ENCODE measurements at regions not wholly inside any gene's neighbourhood (a gene's known extent, or its start where the extent isn't known, plus 50 kb on each side); places are given as distances from the start of the nearest gene placed in this dataset.

DNA sequence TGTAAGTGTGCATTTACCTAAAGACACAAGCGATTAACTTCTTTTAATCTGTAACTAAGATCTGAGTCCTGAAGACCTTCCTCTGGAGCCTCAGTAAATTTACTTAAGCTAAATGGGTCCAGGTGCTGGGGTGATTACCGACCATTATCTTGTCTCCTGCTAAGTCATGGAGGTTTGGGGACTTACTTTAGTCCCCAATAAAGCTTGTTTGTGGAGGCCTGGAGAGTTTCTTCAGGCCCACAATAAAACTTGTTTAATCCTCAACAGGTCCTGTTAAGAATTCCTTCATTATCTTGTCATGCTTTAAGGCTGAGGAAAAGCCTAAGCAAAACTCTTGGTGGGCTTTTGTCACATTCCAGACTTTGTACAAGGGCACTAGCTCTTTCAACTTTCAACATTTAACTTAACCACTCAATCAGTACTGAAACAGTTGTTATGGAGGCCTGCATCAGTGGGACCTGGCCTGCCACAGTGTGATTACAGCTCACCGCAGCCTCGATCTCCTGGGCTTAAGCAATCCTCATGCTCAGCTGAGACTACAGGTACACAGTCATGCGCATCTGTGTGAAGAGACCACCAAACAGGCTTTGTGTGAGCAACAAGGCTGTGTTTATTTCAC is 84.0 kb downstream of the FMO4 start:
- ChIA-PET CTCF (ENCODE audit: partially characterized antibody) (interaction anchor here (0.5 to 2.3 kb wide), 7 partner anchors 8 to 152 kb away, joined by 3 to 11 read pairs (median 5); partner anchors contain the start of gene FMO4), POLR2A (ENCODE audit: partially characterized antibody) (interaction anchor here (0.7 kb wide), 1 partner anchor 33 kb away, joined by 3 read pairs; no protein-coding TSS in a partner anchor)
- Histone ChIP-seq H2BK120ac (replicated peaks; ENCODE audit: low read depth, low read length) (no peak overlapping the region), H2BK5ac (ENCODE audit: low read depth, low read length) (no peak overlapping the region), H3K79me1 (ENCODE audit: low read depth, low read length) (no peaks in the 10 kb centered on the region), H3K4me2 (ENCODE audit: insufficient read depth in 1 of 2, low read depth in 2 of 2, low read length in 2 of 2) (no peak overlapping the region), H3K23ac (ENCODE audit: insufficient read length) (no peak overlapping the region), H4K20me1 (replicated peaks in 1 of 2; ENCODE audit: control insufficient read depth in 1 of 2, insufficient read depth in 2 of 2, low read length in 2 of 2) (no peaks in the 10 kb centered on the region), H3K36me3 (ENCODE audit: control insufficient read depth in 2 of 4, insufficient read depth in 4 of 4, low read length in 3 of 4) (no peaks in the 10 kb centered on the region), H3K27me3 (replicated peaks in 1 of 4; ENCODE audit: control insufficient read depth in 3 of 4, extremely low read depth in 1 of 4, insufficient read depth in 3 of 4, low read length in 3 of 4) (no peaks in the 10 kb centered on the region), H3K9ac (replicated peaks in 1 of 4; ENCODE audit: extremely low read depth in 1 of 4, low read depth in 3 of 4, low read length in 3 of 4) (no peak overlapping the region), H2AFZ (ENCODE audit: low read length) (no peak overlapping the region; the same call in 1 of the 2 replicates), H3K4ac (replicated peaks; ENCODE audit: insufficient read length, low read depth, low read length) (no peak overlapping the region), H3K18ac (ENCODE audit: extremely low read depth, low read length) (no peak overlapping the region), H2BK20ac (ENCODE audit: low read length) (no peak overlapping the region), H2BK12ac (ENCODE audit: low read depth, low read length) (no peak overlapping the region), H3K14ac (ENCODE audit: insufficient read length) (no peak overlapping the region), H2BK15ac (ENCODE audit: low read length) (no peak overlapping the region), H4K5ac (ENCODE audit: insufficient read length, low read depth, low read length) (no peak overlapping the region), H3K9me3 (ENCODE audit: insufficient read depth in 2 of 2, low read depth in 1 of 2, low read length in 1 of 2) (no peaks in the 10 kb centered on the region), H4K8ac (ENCODE audit: extremely low read depth, insufficient read depth, low read length) (no peak overlapping the region), H3K4me1 (replicated peaks in 1 of 4; ENCODE audit: control insufficient read depth in 3 of 4, insufficient read depth in 4 of 4, low read length in 3 of 4) (peaks cover 0 to 4% (median 1%) of the 10 kb centered on the region in 4 experiments; a peak in 4 of 7 replicates), H4K91ac (replicated peaks; ENCODE audit: insufficient read length, low read length) (no peak overlapping the region), H3K79me2 (ENCODE audit: control insufficient read depth in 1 of 2, insufficient read depth in 2 of 2, low read length in 2 of 2) (no peaks in the 10 kb centered on the region), H3K4me3 (ENCODE audit: extremely low read depth in 1 of 4, insufficient read depth in 2 of 4, low read depth in 3 of 4, low read length in 4 of 4) (no peak overlapping the region), H3K27ac (ENCODE audit: low read depth, low read length) (no peak overlapping the region), H3K23me2 (ENCODE audit: low read depth, low read length) (no peaks in the 10 kb centered on the region), H3K56ac (replicated peaks; ENCODE audit: insufficient read length, low read depth, low read length) (no peak overlapping the region), H2AK5ac (ENCODE audit: low read depth, low read length) (no peak overlapping the region)
- no peak for DNase-seq (ENCODE audit: low read depth in 1 of 2, low spot score in 2 of 2)
- no peak for FAIRE-seq
- WGBS, 2 experiments (ENCODE audit: extremely low coverage in 1 of 2, insufficient coverage in 1 of 2, insufficient read length in 1 of 2, insufficient replicate concordance in 2 of 2, low coverage in 1 of 2, low lambda C conversion rate in 2 of 2, missing lambda C conversion rate in 1 of 2) = 94% methylated on average over 5 of the region's 5 CpGs; no CpG with 5 or more reads in 1 of the 2 experiments
- no peak for TF ChIP-seq TAF7 (optimal IDR thresholded peaks at IDR 0.05; ENCODE audit: borderline replicate concordance, low read depth, low read length)

Measured in H1 (cell line).